H1 (cell line): ENCODE measurements at regions not wholly inside any gene's neighbourhood (a gene's known extent, or its start where the extent isn't known, plus 50 kb on each side); places are given as distances from the start of the nearest gene placed in this dataset.
"Not testable (repeated sequence)": the region's sequence is repeated elsewhere in the genome, so short reads cannot be mapped to it uniquely, and the experiment has no call there.

Experiments
- CTCF ChIA-PET: fragments of 300-600 bp; sonication (Branson Sonifier 250); formaldehyde crosslinking; loops from one replicate; lab custom pipeline; 2021; ENCODE audit not compliant: partially characterized antibody; lab: Charles Lee
- POLR2A ChIA-PET: fragments of 300-600 bp; sonication (Branson Sonifier 250); formaldehyde crosslinking; loops from one replicate; lab custom pipeline; 2021; ENCODE audit warnings: inconsistent platforms; ENCODE audit not compliant: partially characterized antibody; lab: Charles Lee
- DNase-seq, 2 experiments: peaks; one replicate each; pipeline versions ENCODE4 v3.0.0 to v3.0.0-alpha.2; 2010 to 2022; ENCODE audit warnings: low spot score in 2 of 2, low read depth in 1 of 2, mixed read lengths in 1 of 2
- FAIRE-seq: peaks from 2 replicates; lab custom pipeline; 2011; peaks lifted over from hg19 to GRCh38; lab: Jason Lieb, UNC
- H2AFZ ChIP-seq: 2 replicates; pipeline ENCODE4 v1.8.1; 2012; ENCODE audit warnings: low read length, inconsistent platforms
- H2AK5ac ChIP-seq: 2 replicates; pipeline ENCODE4 v1.6.1; 2013; ENCODE audit warnings: low read depth, low read length
- H2BK120ac ChIP-seq: replicated peaks from 2 replicates; pipeline ENCODE3; 2013; ENCODE audit warnings: low read depth, low read length, inconsistent platforms
- H2BK12ac ChIP-seq: 2 replicates; pipeline ENCODE4 v1.6.1; 2013; ENCODE audit warnings: low read depth, low read length
- H2BK15ac ChIP-seq: 2 replicates; pipeline ENCODE4 v1.6.1; 2013; ENCODE audit warnings: low read length
- H2BK20ac ChIP-seq: 2 replicates; pipeline ENCODE4 v1.6.1; 2013; ENCODE audit warnings: low read length
- H2BK5ac ChIP-seq: 2 replicates; pipeline ENCODE4 v1.6.1; 2013; ENCODE audit warnings: low read depth, low read length
- H3K14ac ChIP-seq: 2 replicates; pipeline ENCODE4 v1.6.1; 2013; ENCODE audit warnings: inconsistent platforms; ENCODE audit not compliant: insufficient read length
- H3K18ac ChIP-seq: 2 replicates; pipeline ENCODE4 v1.6.1; 2013; ENCODE audit warnings: low read length; ENCODE audit errors: extremely low read depth
- H3K23ac ChIP-seq: 2 replicates; pipeline ENCODE4 v1.6.1; 2013; ENCODE audit warnings: inconsistent platforms; ENCODE audit not compliant: insufficient read length
- H3K23me2 ChIP-seq: 2 replicates; pipeline ENCODE4 v1.6.1; 2013; ENCODE audit warnings: low read depth, low read length
- H3K27ac ChIP-seq: 2 replicates; pipeline ENCODE4 v1.6.1; 2011; ENCODE audit warnings: low read depth, low read length, inconsistent platforms
- H3K27me3 ChIP-seq, 4 experiments: replicated peaks in 1 of 4; 1 replicate in 1 of 4; 2 replicates in 3 of 4; pipeline versions ENCODE4 v1.6.1 to v1.8.1; 2011 to 2013; ENCODE audit warnings: low read length in 3 of 4, mild to moderate bottlenecking in 3 of 4, inconsistent platforms in 2 of 4, mixed read lengths in 2 of 4, moderate library complexity in 1 of 4; ENCODE audit not compliant: control insufficient read depth in 3 of 4, insufficient read depth in 3 of 4; ENCODE audit errors: extremely low read depth in 1 of 4
- H3K36me3 ChIP-seq, 4 experiments: 2 replicates each; pipeline versions ENCODE4 v1.6.1 to v1.8.1; 2011 to 2013; ENCODE audit warnings: mild to moderate bottlenecking in 4 of 4, low read length in 3 of 4, moderate library complexity in 2 of 4, control low read depth in 1 of 4, inconsistent platforms in 1 of 4; ENCODE audit not compliant: insufficient read depth in 4 of 4, control insufficient read depth in 2 of 4
- H3K4ac ChIP-seq: replicated peaks from 2 replicates; pipeline ENCODE3; 2013; ENCODE audit warnings: low read length, low read depth, mixed read lengths, inconsistent platforms; ENCODE audit not compliant: insufficient read length
- H3K4me1 ChIP-seq, 4 experiments: replicated peaks in 1 of 4; 1 replicate in 1 of 4; 2 replicates in 3 of 4; pipeline versions ENCODE4 v1.6.1 to v1.8.1; 2011 to 2013; ENCODE audit warnings: low read length in 3 of 4, inconsistent platforms in 2 of 4, mixed read lengths in 1 of 4; ENCODE audit not compliant: insufficient read depth in 4 of 4, control insufficient read depth in 3 of 4
- H3K4me2 ChIP-seq, 2 experiments: 2 replicates each; pipeline versions ENCODE4 v1.6.1 to v1.8.1; 2011 to 2013; ENCODE audit warnings: low read depth in 2 of 2, low read length in 2 of 2, control low read depth in 1 of 2, inconsistent platforms in 1 of 2, mild to moderate bottlenecking in 1 of 2; ENCODE audit not compliant: insufficient read depth in 1 of 2
- H3K4me3 ChIP-seq, 4 experiments: fragments of 200-600, 300-600 bp in 1 of 4; sonication (generic), shearing (Covaris generic), sonication (Bioruptor Twin) in 1 of 4; 2 replicates each; pipeline versions ENCODE4 v1.5.1 to v1.8.1; 2011 to 2016; ENCODE audit warnings: low read length in 4 of 4, low read depth in 3 of 4, control low read depth in 2 of 4, inconsistent platforms in 2 of 4, mild to moderate bottlenecking in 2 of 4, mixed read lengths in 1 of 4, moderate library complexity in 1 of 4; ENCODE audit not compliant: insufficient read depth in 2 of 4; ENCODE audit errors: extremely low read depth in 1 of 4
- H3K56ac ChIP-seq: replicated peaks from 2 replicates; pipeline ENCODE3; 2013; ENCODE audit warnings: low read depth, mild to moderate bottlenecking, mixed read lengths, low read length, inconsistent platforms; ENCODE audit not compliant: insufficient read length
- H3K79me1 ChIP-seq: 2 replicates; pipeline ENCODE4 v1.6.1; 2013; ENCODE audit warnings: low read depth, low read length, control low read depth
- H3K79me2 ChIP-seq, 2 experiments: 2 replicates each; pipeline versions ENCODE4 v1.6.1 to v1.8.1; 2012 to 2013; ENCODE audit warnings: low read length in 2 of 2, mild to moderate bottlenecking in 2 of 2, inconsistent platforms in 1 of 2; ENCODE audit not compliant: insufficient read depth in 2 of 2, control insufficient read depth in 1 of 2
- H3K9ac ChIP-seq, 4 experiments: replicated peaks in 1 of 4; 1 replicate in 1 of 4; 2 replicates in 3 of 4; pipeline versions ENCODE4 v1.6.1 to v1.8.1; 2011 to 2013; ENCODE audit warnings: low read depth in 3 of 4, low read length in 3 of 4, control low read depth in 2 of 4, mild to moderate bottlenecking in 2 of 4, moderate library complexity in 2 of 4, inconsistent platforms in 1 of 4; ENCODE audit errors: extremely low read depth in 1 of 4
- H3K9me3 ChIP-seq, 2 experiments: 2 replicates each; pipeline versions ENCODE4 v1.6.1 to v1.8.1; 2012 to 2013; ENCODE audit warnings: mild to moderate bottlenecking in 2 of 2, moderate library complexity in 2 of 2, control low read depth in 1 of 2, inconsistent platforms in 1 of 2, low read depth in 1 of 2, low read length in 1 of 2, mixed read lengths in 1 of 2; ENCODE audit not compliant: insufficient read depth in 2 of 2
- H4K20me1 ChIP-seq, 2 experiments: replicated peaks in 1 of 2; 2 replicates each; pipeline versions ENCODE3 to v1.8.1; 2011 to 2013; ENCODE audit warnings: inconsistent platforms in 2 of 2, low read length in 2 of 2, mild to moderate bottlenecking in 1 of 2; ENCODE audit not compliant: insufficient read depth in 2 of 2, control insufficient read depth in 1 of 2
- H4K5ac ChIP-seq: 2 replicates; pipeline ENCODE4 v1.6.1; 2013; ENCODE audit warnings: low read length, low read depth, mixed read lengths, inconsistent platforms; ENCODE audit not compliant: insufficient read length
- H4K8ac ChIP-seq: 2 replicates; pipeline ENCODE4 v1.8.0; 2013; ENCODE audit warnings: mild to moderate bottlenecking, moderate library complexity, low read length, inconsistent platforms; ENCODE audit not compliant: insufficient read depth; ENCODE audit errors: extremely low read depth
- H4K91ac ChIP-seq: replicated peaks from 2 replicates; pipeline ENCODE3; 2013; ENCODE audit warnings: low read length, mixed read lengths, inconsistent platforms; ENCODE audit not compliant: insufficient read length
- WGBS, 2 experiments: shearing (Covaris generic) in 1 of 2; methylation state at CpG; one replicate each; pipeline versions ENCODE4 v1.1.6 to v1.1.7; 2013 to 2015; ENCODE audit warnings: low lambda C conversion rate in 2 of 2, mixed read lengths in 2 of 2, inconsistent platforms in 1 of 2, low coverage in 1 of 2, missing lambda C conversion rate in 1 of 2; ENCODE audit not compliant: insufficient replicate concordance in 2 of 2, insufficient coverage in 1 of 2, insufficient read length in 1 of 2; ENCODE audit errors: extremely low coverage in 1 of 2, missing lambda C conversion rate in 1 of 2; 5-methylcytosine and 5-hydroxymethylcytosine counted together

DNA sequence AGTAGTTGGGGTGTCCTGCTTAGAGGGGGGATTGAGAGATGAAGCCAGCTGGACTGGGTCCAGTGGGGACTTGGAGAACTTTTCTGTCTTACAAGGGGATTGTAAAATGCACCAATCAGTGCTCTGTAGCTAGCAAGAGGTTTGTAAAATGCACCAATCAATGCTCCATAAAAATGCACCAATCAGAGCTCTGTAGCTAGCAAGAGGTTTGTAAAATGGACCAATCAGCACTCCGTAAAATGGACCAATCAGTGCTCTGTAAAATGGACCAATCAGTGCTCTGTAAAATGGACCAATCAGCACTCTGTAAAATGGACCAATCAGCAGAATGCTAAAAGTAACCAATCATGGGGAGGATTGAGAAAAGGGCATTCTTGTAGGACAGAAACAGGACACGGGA, 71.9 kb downstream of the EBLN1 start:
- H2BK5ac ChIP-seq, H3K18ac ChIP-seq, H3K79me2 ChIP-seq, H4K5ac ChIP-seq, H4K91ac ChIP-seq, H3K4me3 ChIP-seq, H3K9ac ChIP-seq, H2AFZ ChIP-seq, H3K79me1 ChIP-seq, H2BK15ac ChIP-seq, H3K4me2 ChIP-seq, H3K14ac ChIP-seq, H4K20me1 ChIP-seq, FAIRE-seq, H3K4ac ChIP-seq, H2BK12ac ChIP-seq, H3K27me3 ChIP-seq, H3K9me3 ChIP-seq, H2BK120ac ChIP-seq, POLR2A ChIA-PET, H3K4me1 ChIP-seq, H4K8ac ChIP-seq, H3K23ac ChIP-seq, H2BK20ac ChIP-seq, H3K36me3 ChIP-seq, H3K27ac ChIP-seq, H2AK5ac ChIP-seq, H3K56ac ChIP-seq, H3K23me2 ChIP-seq, DNase-seq: not testable (repeated sequence)
- WGBS, 2 experiments = 86% methylated on average over 2 of the region's 2 CpGs; no CpG with 5 or more reads in 1 of the 2 experiments
- CTCF ChIA-PET = interaction anchor here (0.6 to 1.6 kb wide), 4 partner anchors 10 to 314 kb away, joined by 3 to 5 read pairs (median 3); no protein-coding TSS in a partner anchor
